ENCODE measurements at regions not wholly inside any gene's neighbourhood (a gene's known extent, or its start where the extent isn't known, plus 50 kb on each side); places are given as distances from the start of the nearest gene placed in this dataset.

DNA sequence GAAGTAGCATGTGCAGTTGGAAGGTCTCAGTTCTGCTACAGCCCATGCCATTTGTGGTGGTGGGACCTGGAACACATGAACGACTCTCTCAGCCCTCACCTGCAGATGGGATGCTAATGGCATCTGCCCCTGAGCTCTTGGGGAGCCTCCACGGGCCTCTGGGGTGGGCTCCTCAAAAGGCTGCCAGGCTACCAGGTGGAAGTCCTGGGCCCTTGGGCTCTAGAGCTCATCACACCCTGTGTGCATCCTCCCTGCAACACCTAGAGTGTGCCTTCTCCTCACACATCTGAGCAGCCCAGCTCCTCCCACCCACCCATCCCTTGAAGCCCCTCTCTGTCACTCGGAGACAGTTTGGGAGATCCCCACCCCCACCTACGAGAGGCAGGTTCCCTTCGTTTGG lies 231.8 kb upstream of the MYT1L start:
- Histone ChIP-seq H3K4me3 (no peak overlapping the region), H3K27ac (no peak overlapping the region), H3K4me1 (no peaks in the 10 kb centered on the region), H3K36me3 (no peaks in the 10 kb centered on the region), H3K9me3 (no peaks in the 10 kb centered on the region), H3K27me3 (no peaks in the 10 kb centered on the region)
- TF ChIP-seq, protein P1, sequence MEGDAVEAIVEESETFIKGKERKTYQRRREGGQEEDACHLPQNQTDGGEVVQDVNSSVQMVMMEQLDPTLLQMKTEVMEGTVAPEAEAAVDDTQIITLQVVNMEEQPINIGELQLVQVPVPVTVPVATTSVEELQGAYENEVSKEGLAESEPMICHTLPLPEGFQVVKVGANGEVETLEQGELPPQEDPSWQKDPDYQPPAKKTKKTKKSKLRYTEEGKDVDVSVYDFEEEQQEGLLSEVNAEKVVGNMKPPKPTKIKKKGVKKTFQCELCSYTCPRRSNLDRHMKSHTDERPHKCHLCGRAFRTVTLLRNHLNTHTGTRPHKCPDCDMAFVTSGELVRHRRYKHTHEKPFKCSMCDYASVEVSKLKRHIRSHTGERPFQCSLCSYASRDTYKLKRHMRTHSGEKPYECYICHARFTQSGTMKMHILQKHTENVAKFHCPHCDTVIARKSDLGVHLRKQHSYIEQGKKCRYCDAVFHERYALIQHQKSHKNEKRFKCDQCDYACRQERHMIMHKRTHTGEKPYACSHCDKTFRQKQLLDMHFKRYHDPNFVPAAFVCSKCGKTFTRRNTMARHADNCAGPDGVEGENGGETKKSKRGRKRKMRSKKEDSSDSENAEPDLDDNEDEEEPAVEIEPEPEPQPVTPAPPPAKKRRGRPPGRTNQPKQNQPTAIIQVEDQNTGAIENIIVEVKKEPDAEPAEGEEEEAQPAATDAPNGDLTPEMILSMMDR (IDR thresholded peaks at IDR 0.05) = no peak
- TF ChIP-seq POLR2A (IDR thresholded peaks at IDR 0.05) = no peak
- no peak for DNase-seq
- intact Hi-C loops (cut with DNase I; ENCODE audit: low total_unique reads) = no loop called here

DNA sequence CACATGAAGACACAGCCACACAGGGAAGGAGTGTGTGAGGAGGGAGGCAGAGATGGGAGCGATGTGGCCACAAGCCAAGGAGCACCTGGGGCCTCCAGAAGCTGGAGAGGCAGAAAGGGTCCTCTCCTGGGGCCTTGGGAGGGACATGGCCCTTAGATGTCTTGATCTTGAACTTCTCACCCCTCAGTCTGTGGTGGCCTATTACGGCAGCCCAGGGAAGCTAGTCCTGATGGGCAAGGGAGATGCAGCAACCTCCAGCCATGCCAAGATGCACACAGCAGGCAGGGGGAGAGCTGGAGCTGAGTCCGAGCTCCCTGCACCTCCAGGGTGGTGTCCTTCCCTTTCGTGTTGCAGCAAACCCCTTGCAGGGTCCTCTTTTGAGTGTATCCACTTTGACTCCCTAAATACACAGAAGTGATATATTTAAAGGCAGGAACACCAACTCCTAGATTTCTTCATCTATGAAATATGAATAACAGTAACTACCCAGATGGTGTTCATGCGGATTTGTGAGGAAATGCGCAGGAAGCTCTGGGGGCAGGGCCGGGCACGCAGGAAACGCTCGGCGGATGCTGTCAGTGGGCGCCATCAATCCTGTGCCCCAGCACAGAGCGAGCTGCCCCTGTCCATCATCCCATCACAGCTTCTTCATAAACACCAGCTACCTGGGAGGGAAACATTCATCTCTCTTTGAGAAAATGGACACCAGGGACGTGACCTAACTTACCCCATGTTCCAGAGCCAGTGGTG lies 230.4 kb upstream of the MYT1L start:
- intact Hi-C loops (cut with DNase I; ENCODE audit: low total_unique reads) = no loop called here
- H3K27ac ChIP-seq = no peak overlapping the region
- TF ChIP-seq, protein P1 (IDR thresholded peaks at IDR 0.05) = no peak
- no peak for TF ChIP-seq POLR2A (IDR thresholded peaks at IDR 0.05)
- no peak overlapping the region for H3K4me3 ChIP-seq
- DNase-seq = no peak
- H3K4me1 ChIP-seq = no peaks in the 10 kb centered on the region
- no peaks in the 10 kb centered on the region for H3K9me3 ChIP-seq
- no peaks in the 10 kb centered on the region for H3K27me3 ChIP-seq
- no peaks in the 10 kb centered on the region for H3K36me3 ChIP-seq

DNA sequence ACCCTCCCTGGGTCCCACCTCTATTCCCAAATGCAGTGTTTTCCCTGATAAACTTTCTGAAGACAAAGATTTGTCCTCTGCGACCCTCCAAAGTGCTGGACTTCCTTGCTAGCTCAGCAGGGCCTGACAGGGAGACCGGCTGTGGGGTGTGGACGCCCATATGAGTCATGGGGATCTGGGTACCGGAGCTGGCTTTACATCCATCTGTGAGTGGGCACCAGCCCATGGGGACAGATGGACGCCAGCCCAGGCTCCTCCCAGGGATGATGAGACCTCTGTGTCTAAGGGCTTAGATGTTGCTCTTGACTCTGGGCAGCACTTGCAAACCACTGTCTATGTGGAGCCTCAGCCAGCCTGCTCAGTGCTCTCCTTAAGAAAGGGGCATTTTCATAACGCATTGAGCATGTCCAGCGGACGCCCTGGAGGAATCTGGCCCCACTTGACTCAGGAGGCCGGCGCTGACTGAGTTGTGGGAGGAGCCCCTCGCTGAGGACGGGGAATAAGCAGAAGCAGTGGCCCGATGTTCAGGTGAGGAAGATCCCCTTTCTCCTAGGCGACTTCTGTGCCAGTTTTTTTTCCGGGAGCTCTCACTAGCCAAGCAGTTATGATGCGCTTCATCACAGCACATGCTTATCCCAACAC lies 229.4 kb upstream of the MYT1L start:
- H3K4me1 ChIP-seq = no peaks in the 10 kb centered on the region
- no peak overlapping the region for H3K27ac ChIP-seq
- no peak overlapping the region for H3K4me3 ChIP-seq
- DNase-seq = no peak
- no peaks in the 10 kb centered on the region for H3K9me3 ChIP-seq
- no peaks in the 10 kb centered on the region for H3K27me3 ChIP-seq
- no peaks in the 10 kb centered on the region for H3K36me3 ChIP-seq
- intact Hi-C loops (cut with DNase I; ENCODE audit: low total_unique reads) = no loop called here
- TF ChIP-seq, protein P1 (IDR thresholded peaks at IDR 0.05) = no peak
- TF ChIP-seq POLR2A (IDR thresholded peaks at IDR 0.05) = no peak

DNA sequence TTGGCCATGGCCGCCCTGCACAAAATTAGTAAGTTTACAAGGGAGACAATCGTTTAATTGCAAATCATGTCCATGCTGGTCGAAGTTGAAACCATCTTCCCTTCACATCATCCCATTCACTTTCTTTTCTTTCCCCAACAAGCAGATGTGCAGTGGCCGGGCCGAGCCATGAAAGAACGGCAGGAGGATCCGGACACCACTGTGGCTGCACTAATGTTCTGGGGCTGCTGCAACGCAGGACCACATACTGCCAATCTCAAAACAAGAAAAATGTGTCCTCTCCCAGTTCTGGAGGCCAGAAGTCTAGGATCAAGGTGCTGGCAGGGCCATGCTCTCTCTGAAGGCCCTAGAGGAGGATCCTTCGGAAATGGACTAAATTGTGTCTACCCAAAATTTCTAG lies 227.4 kb upstream of the MYT1L start:
- no peak for DNase-seq
- H3K27ac ChIP-seq = no peak overlapping the region
- TF ChIP-seq POLR2A (IDR thresholded peaks at IDR 0.05) = no peak
- TF ChIP-seq, protein P1 (IDR thresholded peaks at IDR 0.05) = no peak
- H3K4me3 ChIP-seq = no peak overlapping the region
- intact Hi-C loops (cut with DNase I; ENCODE audit: low total_unique reads) = no loop called here
- no peaks in the 10 kb centered on the region for H3K27me3 ChIP-seq
- no peaks in the 10 kb centered on the region for H3K36me3 ChIP-seq
- no peaks in the 10 kb centered on the region for H3K4me1 ChIP-seq
- no peaks in the 10 kb centered on the region for H3K9me3 ChIP-seq

DNA sequence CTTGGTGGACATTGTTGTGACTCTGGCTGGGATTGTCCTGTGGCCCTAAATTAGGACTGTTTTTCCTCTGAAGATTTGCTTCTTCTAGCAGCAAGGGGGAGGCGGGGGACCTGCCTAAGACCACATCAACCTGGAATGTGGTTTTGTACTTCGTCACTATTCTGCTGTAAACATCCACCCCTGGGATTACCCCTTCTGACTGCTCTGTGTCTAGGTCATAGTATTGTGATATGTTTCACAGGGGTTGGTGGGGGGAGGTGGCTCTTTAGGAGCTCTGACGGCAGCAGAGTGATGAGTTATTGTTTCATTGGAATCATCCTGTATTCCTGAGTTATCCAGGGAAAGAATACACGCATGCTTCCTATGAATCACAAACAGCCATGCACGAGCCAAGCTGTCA lies 226.4 kb upstream of the MYT1L start:
- intact Hi-C loops (cut with DNase I; ENCODE audit: low total_unique reads) = no loop called here
- H3K4me3 ChIP-seq = no peak overlapping the region
- H3K27me3 ChIP-seq = no peaks in the 10 kb centered on the region
- H3K4me1 ChIP-seq = no peaks in the 10 kb centered on the region
- H3K27ac ChIP-seq = no peak overlapping the region
- no peak for DNase-seq
- no peaks in the 10 kb centered on the region for H3K36me3 ChIP-seq
- no peaks in the 10 kb centered on the region for H3K9me3 ChIP-seq
- TF ChIP-seq, protein P1 (IDR thresholded peaks at IDR 0.05) = no peak
- TF ChIP-seq POLR2A (IDR thresholded peaks at IDR 0.05) = no peak

Measured in uterus (tissue), 3 donors.